ENCODE measurements at regions not wholly inside any gene's neighbourhood (a gene's known extent, or its start where the extent isn't known, plus 50 kb on each side); places are given as distances from the start of the nearest gene placed in this dataset.

- TF ChIP-seq CTCF (IDR thresholded peaks at IDR 0.05) = no peak
- TF ChIP-seq POLR2A (IDR thresholded peaks at IDR 0.05) = no peak
These were observed 87.2 kb upstream of the KLF13 start for GRCh38 chr15:31239409-31239808.

All from right lobe of liver (tissue), 4 donors.